ENCODE measurements at regions not wholly inside any gene's neighbourhood (a gene's known extent, or its start where the extent isn't known, plus 50 kb on each side); places are given as distances from the start of the nearest gene placed in this dataset.
"Not testable (repeated sequence)": the region's sequence is repeated elsewhere in the genome, so short reads cannot be mapped to it uniquely, and the experiment has no call there.

- Histone ChIP-seq H3K9me3 (ENCODE audit: low read depth) (no peaks in the 10 kb centered on the region), H3K4me3 (no peak overlapping the region), H3K4me2 (no peak overlapping the region), H3K9me2 (replicated peaks; ENCODE audit: insufficient read depth) (no peaks in the 10 kb centered on the region), H3K4me1 (ENCODE audit: insufficient read depth) (no peaks in the 10 kb centered on the region), H2AFZ (no peak overlapping the region), H3K27me3 (no peaks in the 10 kb centered on the region), H3K36me3 (replicated peaks; ENCODE audit: insufficient read depth, low read depth) (no peaks in the 10 kb centered on the region), H3K79me2 (no peaks in the 10 kb centered on the region), H4K20me1 (ENCODE audit: insufficient read depth, poor library complexity, severe bottlenecking) (no peaks in the 10 kb centered on the region), H3K27ac (no peak overlapping the region)
- TF ChIP-seq CTCF (IDR thresholded peaks at IDR 0.05; ENCODE audit: poor library complexity) (no peak), EZH2phosphoT487 (IDR thresholded peaks at IDR 0.05; ENCODE audit: low read depth, severe bottlenecking, unreplicated experiment) (no peak), EZH2 (IDR thresholded peaks at IDR 0.05; ENCODE audit: borderline replicate concordance) (no peak)
- no peak for DNase-seq (ENCODE audit: low spot score)
- WGBS (ENCODE audit: low lambda C conversion rate, missing lambda C conversion rate), result 76% methylated on average over 4 of the region's 4 CpGs
These were observed 135.6 kb downstream of the GPR85 start for GRCh38 chr7:112951070-112951469.

DNA sequence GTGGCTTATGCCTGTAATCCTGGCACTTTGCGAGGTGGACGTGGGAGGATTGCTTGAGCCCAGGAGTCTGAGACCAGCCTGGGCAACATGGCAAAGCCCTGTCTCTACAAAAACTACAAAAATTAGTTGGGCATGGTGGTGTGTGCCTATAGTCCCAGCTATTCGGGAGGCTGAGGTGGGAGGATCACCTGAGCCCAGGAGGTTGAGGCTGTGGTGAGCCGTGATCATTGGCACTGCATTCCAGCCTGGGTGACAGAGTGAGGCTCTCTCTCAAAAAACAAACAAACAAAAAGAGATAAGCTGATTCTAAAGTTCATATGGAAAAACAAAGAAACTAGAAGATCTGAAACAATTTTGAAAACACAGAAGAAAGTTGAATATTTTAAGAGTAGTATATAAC, 136.9 kb downstream of the GPR85 start:
- H3K9me2 ChIP-seq (replicated peaks; ENCODE audit: insufficient read depth); H3K27ac ChIP-seq; H3K36me3 ChIP-seq (replicated peaks; ENCODE audit: insufficient read depth, low read depth); H3K79me2 ChIP-seq; H3K27me3 ChIP-seq; H2AFZ ChIP-seq; H3K4me1 ChIP-seq (ENCODE audit: insufficient read depth); H3K4me3 ChIP-seq; H3K4me2 ChIP-seq; DNase-seq (ENCODE audit: low spot score); H3K9me3 ChIP-seq (ENCODE audit: low read depth); H4K20me1 ChIP-seq (ENCODE audit: insufficient read depth, poor library complexity, severe bottlenecking): not testable (repeated sequence)
- WGBS (ENCODE audit: low lambda C conversion rate, missing lambda C conversion rate), result 54% methylated on average over 4 of the region's 4 CpGs

GRCh38 chr7:112946350-112946749, 140.3 kb downstream of the GPR85 start:
- H3K4me3 ChIP-seq, result no peak overlapping the region
- H3K4me2 ChIP-seq, result no peak overlapping the region
- 95% methylated on average over 2 of the region's 2 CpGs for WGBS (ENCODE audit: low lambda C conversion rate, missing lambda C conversion rate)
- no peak overlapping the region for H2AFZ ChIP-seq
- TF ChIP-seq EZH2 (IDR thresholded peaks at IDR 0.05; ENCODE audit: borderline replicate concordance), result no peak
- no peak for TF ChIP-seq EZH2phosphoT487 (IDR thresholded peaks at IDR 0.05; ENCODE audit: low read depth, severe bottlenecking, unreplicated experiment)
- no peak for TF ChIP-seq CTCF (IDR thresholded peaks at IDR 0.05; ENCODE audit: poor library complexity)
- H3K27ac ChIP-seq, result no peak overlapping the region
- no peaks in the 10 kb centered on the region for H3K36me3 ChIP-seq (replicated peaks; ENCODE audit: insufficient read depth, low read depth)
- no peaks in the 10 kb centered on the region for H3K79me2 ChIP-seq
- no peaks in the 10 kb centered on the region for H4K20me1 ChIP-seq (ENCODE audit: insufficient read depth, poor library complexity, severe bottlenecking)
- no peaks in the 10 kb centered on the region for H3K9me2 ChIP-seq (replicated peaks; ENCODE audit: insufficient read depth)
- no peaks in the 10 kb centered on the region for H3K27me3 ChIP-seq
- DNase-seq (ENCODE audit: low spot score), result no peak
- no peaks in the 10 kb centered on the region for H3K4me1 ChIP-seq (ENCODE audit: insufficient read depth)
- no peaks in the 10 kb centered on the region for H3K9me3 ChIP-seq (ENCODE audit: low read depth)

DNA sequence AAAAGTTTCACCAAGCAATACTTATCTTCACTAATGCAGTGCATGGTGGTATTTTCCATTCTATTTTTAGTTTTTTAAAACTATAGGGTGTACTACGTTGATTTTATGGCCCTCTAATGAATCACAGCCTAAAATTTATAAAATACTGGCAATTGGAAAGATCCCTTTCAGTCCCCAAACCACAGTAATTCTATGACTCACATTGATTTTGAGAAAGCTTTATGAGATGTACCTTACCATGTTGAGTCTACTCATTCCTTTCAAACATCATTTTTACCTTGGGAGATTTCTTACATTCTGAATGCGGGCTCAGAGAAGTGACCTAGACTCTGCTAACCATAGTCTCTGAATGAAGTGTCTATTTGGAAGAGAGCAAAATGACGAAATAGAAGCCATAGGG, 141.6 kb downstream of the GPR85 start:
- Histone ChIP-seq H3K4me2 (no peak overlapping the region), H3K4me3 (no peak overlapping the region), H3K27ac (no peak overlapping the region), H2AFZ (no peak overlapping the region), H3K27me3 (no peaks in the 10 kb centered on the region), H4K20me1 (ENCODE audit: insufficient read depth, poor library complexity, severe bottlenecking) (no peaks in the 10 kb centered on the region), H3K4me1 (ENCODE audit: insufficient read depth) (no peaks in the 10 kb centered on the region), H3K9me3 (ENCODE audit: low read depth) (no peaks in the 10 kb centered on the region), H3K9me2 (replicated peaks; ENCODE audit: insufficient read depth) (no peaks in the 10 kb centered on the region), H3K79me2 (no peaks in the 10 kb centered on the region), H3K36me3 (replicated peaks; ENCODE audit: insufficient read depth, low read depth) (no peaks in the 10 kb centered on the region)
- TF ChIP-seq EZH2phosphoT487 (IDR thresholded peaks at IDR 0.05; ENCODE audit: low read depth, severe bottlenecking, unreplicated experiment) (no peak), CTCF (IDR thresholded peaks at IDR 0.05; ENCODE audit: poor library complexity) (no peak), EZH2 (IDR thresholded peaks at IDR 0.05; ENCODE audit: borderline replicate concordance) (no peak)
- 60% methylated on average over 3 of the region's 3 CpGs for WGBS (ENCODE audit: low lambda C conversion rate, missing lambda C conversion rate)
- DNase-seq (ENCODE audit: low spot score), result no peak

Data from hepatocyte (in vitro differentiated cells).